ENCODE measurements at regions not wholly inside any gene's neighbourhood (a gene's known extent, or its start where the extent isn't known, plus 50 kb on each side); places are given as distances from the start of the nearest gene placed in this dataset.

GRCh38 chr20:50418890-50419642 is 91.1 kb upstream of the PTPN1 start:
- no peak for DNase-seq (ENCODE audit: low read depth in 2 of 2, low spot score in 1 of 2)

GRCh38 chr20:50420380-50420779 is 89.8 kb upstream of the PTPN1 start:
- no peak for DNase-seq (ENCODE audit: low read depth in 2 of 2, low spot score in 1 of 2)

GRCh38 chr20:50421356-50422340 is 88.5 kb upstream of the PTPN1 start:
- no peak for DNase-seq (ENCODE audit: low read depth in 2 of 2, low spot score in 1 of 2)

- no peak for DNase-seq (ENCODE audit: low read depth in 2 of 2, low spot score in 1 of 2)
Measured at GRCh38 chr20:50423758-50424157, 86.4 kb upstream of the PTPN1 start.

GRCh38 chr20:50425076-50425475 is 85.1 kb upstream of the PTPN1 start:
- DNase-seq (ENCODE audit: low read depth in 2 of 2, low spot score in 1 of 2) = no peak

GRCh38 chr20:50426866-50427718 is 83.1 kb upstream of the PTPN1 start:
- no peak for DNase-seq (ENCODE audit: low read depth in 2 of 2, low spot score in 1 of 2)

GRCh38 chr20:50427719-50428083 is 82.5 kb upstream of the PTPN1 start:
- DNase-seq (ENCODE audit: low read depth in 2 of 2, low spot score in 1 of 2) = no peak

- DNase-seq (ENCODE audit: low read depth in 2 of 2, low spot score in 1 of 2) = no peak
Measured at GRCh38 chr20:50428097-50428828, 81.9 kb upstream of the PTPN1 start.

- DNase-seq (ENCODE audit: low read depth in 2 of 2, low spot score in 1 of 2) = no peak
Measured at GRCh38 chr20:50429412-50429811, 80.8 kb upstream of the PTPN1 start.

GRCh38 chr20:50431066-50431450 is 79.1 kb upstream of the PTPN1 start:
- no peak for DNase-seq (ENCODE audit: low read depth in 2 of 2, low spot score in 1 of 2)

- DNase-seq (ENCODE audit: low read depth in 2 of 2, low spot score in 1 of 2) = no peak
Measured at GRCh38 chr20:50433001-50433761, 77.0 kb upstream of the PTPN1 start.

GRCh38 chr20:50434321-50434652 is 75.9 kb upstream of the PTPN1 start:
- no peak for DNase-seq (ENCODE audit: low read depth in 2 of 2, low spot score in 1 of 2)

- DNase-seq (ENCODE audit: low read depth in 2 of 2, low spot score in 1 of 2) = no peak
Measured at GRCh38 chr20:50434653-50435396, 75.4 kb upstream of the PTPN1 start.

GRCh38 chr20:50435397-50436051 is 74.7 kb upstream of the PTPN1 start:
- no peak for DNase-seq (ENCODE audit: low read depth in 2 of 2, low spot score in 1 of 2)

- DNase-seq (ENCODE audit: low read depth in 2 of 2, low spot score in 1 of 2) = no peak
Measured at GRCh38 chr20:50436052-50436656, 74.0 kb upstream of the PTPN1 start.

GRCh38 chr20:50436696-50437095 is 73.5 kb upstream of the PTPN1 start:
- no peak for DNase-seq (ENCODE audit: low read depth in 2 of 2, low spot score in 1 of 2)

GRCh38 chr20:50438986-50439407 is 71.2 kb upstream of the PTPN1 start:
- DNase-seq (ENCODE audit: low read depth in 2 of 2, low spot score in 1 of 2) = no peak

All from stimulated activated CD8-positive, alpha-beta memory T cell treated with anti-CD3 and anti-CD28 coated beads, Interleukin-4, amount 100 ng/mL, for 4 hours (primary cell).